ENCODE measurements at regions not wholly inside any gene's neighbourhood (a gene's known extent, or its start where the extent isn't known, plus 50 kb on each side); places are given as distances from the start of the nearest gene placed in this dataset.

DNA sequence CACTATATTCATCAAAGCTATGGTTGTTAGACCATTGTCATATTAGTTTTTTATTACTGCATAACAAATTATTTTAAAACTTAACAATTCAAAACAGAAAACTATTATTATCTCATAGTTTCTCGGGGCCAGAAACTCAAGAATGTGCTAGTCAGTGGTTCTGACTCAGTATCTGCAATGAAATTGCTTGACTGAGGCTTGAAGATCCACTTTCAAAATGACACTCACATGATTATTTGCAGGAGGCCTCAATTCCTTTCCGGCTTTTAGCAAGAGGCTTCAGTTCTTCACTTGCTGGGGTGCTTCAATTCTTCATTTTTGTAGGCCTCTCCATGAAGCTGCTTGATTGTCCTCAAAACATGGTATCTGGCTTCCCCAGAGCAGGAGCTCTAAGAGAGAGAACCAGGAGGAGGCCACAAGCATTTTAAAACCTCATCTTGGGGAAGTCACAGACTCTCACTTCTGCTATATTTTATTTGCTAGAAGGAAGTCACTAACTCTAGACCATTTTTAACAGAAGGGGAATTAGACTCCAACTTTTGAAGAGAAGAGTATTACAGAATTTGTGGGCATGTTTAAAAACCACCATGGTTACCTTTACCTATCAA is 383.7 kb downstream of the MFSD1 start:
- TF ChIP-seq, protein P1, sequence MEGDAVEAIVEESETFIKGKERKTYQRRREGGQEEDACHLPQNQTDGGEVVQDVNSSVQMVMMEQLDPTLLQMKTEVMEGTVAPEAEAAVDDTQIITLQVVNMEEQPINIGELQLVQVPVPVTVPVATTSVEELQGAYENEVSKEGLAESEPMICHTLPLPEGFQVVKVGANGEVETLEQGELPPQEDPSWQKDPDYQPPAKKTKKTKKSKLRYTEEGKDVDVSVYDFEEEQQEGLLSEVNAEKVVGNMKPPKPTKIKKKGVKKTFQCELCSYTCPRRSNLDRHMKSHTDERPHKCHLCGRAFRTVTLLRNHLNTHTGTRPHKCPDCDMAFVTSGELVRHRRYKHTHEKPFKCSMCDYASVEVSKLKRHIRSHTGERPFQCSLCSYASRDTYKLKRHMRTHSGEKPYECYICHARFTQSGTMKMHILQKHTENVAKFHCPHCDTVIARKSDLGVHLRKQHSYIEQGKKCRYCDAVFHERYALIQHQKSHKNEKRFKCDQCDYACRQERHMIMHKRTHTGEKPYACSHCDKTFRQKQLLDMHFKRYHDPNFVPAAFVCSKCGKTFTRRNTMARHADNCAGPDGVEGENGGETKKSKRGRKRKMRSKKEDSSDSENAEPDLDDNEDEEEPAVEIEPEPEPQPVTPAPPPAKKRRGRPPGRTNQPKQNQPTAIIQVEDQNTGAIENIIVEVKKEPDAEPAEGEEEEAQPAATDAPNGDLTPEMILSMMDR (IDR thresholded peaks at IDR 0.05; ENCODE audit: poor library complexity, severe bottlenecking) = no peak
- TF ChIP-seq MXI1 (conservative IDR thresholded peaks at IDR 0.05; ENCODE audit: poor library complexity, severe bottlenecking) = no peak
- no peak for TF ChIP-seq EP300 (conservative IDR thresholded peaks at IDR 0.05; ENCODE audit: poor library complexity, severe bottlenecking)
- TF ChIP-seq, protein P2, sequence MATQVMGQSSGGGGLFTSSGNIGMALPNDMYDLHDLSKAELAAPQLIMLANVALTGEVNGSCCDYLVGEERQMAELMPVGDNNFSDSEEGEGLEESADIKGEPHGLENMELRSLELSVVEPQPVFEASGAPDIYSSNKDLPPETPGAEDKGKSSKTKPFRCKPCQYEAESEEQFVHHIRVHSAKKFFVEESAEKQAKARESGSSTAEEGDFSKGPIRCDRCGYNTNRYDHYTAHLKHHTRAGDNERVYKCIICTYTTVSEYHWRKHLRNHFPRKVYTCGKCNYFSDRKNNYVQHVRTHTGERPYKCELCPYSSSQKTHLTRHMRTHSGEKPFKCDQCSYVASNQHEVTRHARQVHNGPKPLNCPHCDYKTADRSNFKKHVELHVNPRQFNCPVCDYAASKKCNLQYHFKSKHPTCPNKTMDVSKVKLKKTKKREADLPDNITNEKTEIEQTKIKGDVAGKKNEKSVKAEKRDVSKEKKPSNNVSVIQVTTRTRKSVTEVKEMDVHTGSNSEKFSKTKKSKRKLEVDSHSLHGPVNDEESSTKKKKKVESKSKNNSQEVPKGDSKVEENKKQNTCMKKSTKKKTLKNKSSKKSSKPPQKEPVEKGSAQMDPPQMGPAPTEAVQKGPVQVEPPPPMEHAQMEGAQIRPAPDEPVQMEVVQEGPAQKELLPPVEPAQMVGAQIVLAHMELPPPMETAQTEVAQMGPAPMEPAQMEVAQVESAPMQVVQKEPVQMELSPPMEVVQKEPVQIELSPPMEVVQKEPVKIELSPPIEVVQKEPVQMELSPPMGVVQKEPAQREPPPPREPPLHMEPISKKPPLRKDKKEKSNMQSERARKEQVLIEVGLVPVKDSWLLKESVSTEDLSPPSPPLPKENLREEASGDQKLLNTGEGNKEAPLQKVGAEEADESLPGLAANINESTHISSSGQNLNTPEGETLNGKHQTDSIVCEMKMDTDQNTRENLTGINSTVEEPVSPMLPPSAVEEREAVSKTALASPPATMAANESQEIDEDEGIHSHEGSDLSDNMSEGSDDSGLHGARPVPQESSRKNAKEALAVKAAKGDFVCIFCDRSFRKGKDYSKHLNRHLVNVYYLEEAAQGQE (IDR thresholded peaks at IDR 0.05; ENCODE audit: borderline replicate concordance) = no peak
- no peak for TF ChIP-seq POLR2AphosphoS5 (IDR thresholded peaks at IDR 0.05)

All from neural cell (in vitro differentiated cells).